Bone marrow (tissue), 2 donors: ENCODE measurements at regions not wholly inside any gene's neighbourhood (a gene's known extent, or its start where the extent isn't known, plus 50 kb on each side); places are given as distances from the start of the nearest gene placed in this dataset.

ENCODE experiments used
- DNase-seq, 2 donors: peaks; one replicate each; lab custom pipeline; 2025; lab: John Stamatoyannopoulos, UW

GRCh38 chr9:126556560-126557250 is 57.0 kb upstream of the LMX1B start:
- no peak for DNase-seq

GRCh38 chr9:126558051-126558665 is 55.6 kb upstream of the LMX1B start:
- peak in 1 of 2 donors; percentile 16 for DNase-seq

GRCh38 chr9:126559296-126559695 is 54.4 kb upstream of the LMX1B start:
- DNase-seq = no peak

GRCh38 chr9:126561582-126561981 is 52.1 kb upstream of the LMX1B start:
- no peak for DNase-seq

- DNase-seq = no peak
Measured at GRCh38 chr9:126563556-126563955, 50.2 kb upstream of the LMX1B start.
